ENCODE measurements at regions not wholly inside any gene's neighbourhood (a gene's known extent, or its start where the extent isn't known, plus 50 kb on each side); places are given as distances from the start of the nearest gene placed in this dataset.

GRCh38 chr11:79834015-79834414 is 393.2 kb upstream of the TENM4 start:
- no peak for TF ChIP-seq EZH2phosphoT487 (IDR thresholded peaks at IDR 0.05; ENCODE audit: borderline replicate concordance, low read length)
- no peaks in the 10 kb centered on the region for H3K4me1 ChIP-seq (ENCODE audit: control insufficient read depth, low read length)
- H3K27me3 ChIP-seq (ENCODE audit: control insufficient read depth, low read length) = no peaks in the 10 kb centered on the region
- no peaks in the 10 kb centered on the region for H3K36me3 ChIP-seq (ENCODE audit: control insufficient read depth, low read length)
- H3K4me3 ChIP-seq (ENCODE audit: low read length) = no peak overlapping the region
- no peaks in the 10 kb centered on the region for H3K9me2 ChIP-seq (replicated peaks; ENCODE audit: control insufficient read depth, low read length)
- H4K20me1 ChIP-seq (ENCODE audit: control insufficient read depth, insufficient read depth, low read depth, low read length) = no peaks in the 10 kb centered on the region
- H3K27ac ChIP-seq (ENCODE audit: low read depth, low read length) = no peak overlapping the region
- H3F3A ChIP-seq (ENCODE audit: control insufficient read depth, insufficient read depth) = no peaks in the 10 kb centered on the region
- H3K9me3 ChIP-seq (ENCODE audit: control insufficient read depth, insufficient read depth, low read length) = no peaks in the 10 kb centered on the region
- no peaks in the 10 kb centered on the region for H3K79me2 ChIP-seq (ENCODE audit: control insufficient read depth, low read length)
- H3K4me2 ChIP-seq (ENCODE audit: low read length) = no peak overlapping the region

- Histone ChIP-seq H3K79me2 (ENCODE audit: control insufficient read depth, low read length) (no peaks in the 10 kb centered on the region), H3F3A (ENCODE audit: control insufficient read depth, insufficient read depth) (no peaks in the 10 kb centered on the region), H3K4me3 (ENCODE audit: low read length) (no peak overlapping the region), H3K36me3 (ENCODE audit: control insufficient read depth, low read length) (no peaks in the 10 kb centered on the region), H3K9me3 (ENCODE audit: control insufficient read depth, insufficient read depth, low read length) (no peaks in the 10 kb centered on the region), H3K4me1 (ENCODE audit: control insufficient read depth, low read length) (no peaks in the 10 kb centered on the region), H3K4me2 (ENCODE audit: low read length) (no peak overlapping the region), H3K9me2 (replicated peaks; ENCODE audit: control insufficient read depth, low read length) (no peaks in the 10 kb centered on the region), H3K27me3 (ENCODE audit: control insufficient read depth, low read length) (no peaks in the 10 kb centered on the region), H3K27ac (ENCODE audit: low read depth, low read length) (no peak overlapping the region), H4K20me1 (ENCODE audit: control insufficient read depth, insufficient read depth, low read depth, low read length) (no peaks in the 10 kb centered on the region)
- TF ChIP-seq CTCF (IDR thresholded peaks at IDR 0.05; ENCODE audit: low read depth, low read length, poor library complexity, severe bottlenecking) (no peak), EZH2phosphoT487 (IDR thresholded peaks at IDR 0.05; ENCODE audit: borderline replicate concordance, low read length) (no peak)
These were observed 389.6 kb upstream of the TENM4 start for GRCh38 chr11:79830446-79830845.

- H3K79me2 ChIP-seq (ENCODE audit: control insufficient read depth, low read length) = no peaks in the 10 kb centered on the region
- no peaks in the 10 kb centered on the region for H3F3A ChIP-seq (ENCODE audit: control insufficient read depth, insufficient read depth)
- no peaks in the 10 kb centered on the region for H3K36me3 ChIP-seq (ENCODE audit: control insufficient read depth, low read length)
- H3K9me2 ChIP-seq (replicated peaks; ENCODE audit: control insufficient read depth, low read length) = no peaks in the 10 kb centered on the region
- no peaks in the 10 kb centered on the region for H4K20me1 ChIP-seq (ENCODE audit: control insufficient read depth, insufficient read depth, low read depth, low read length)
- H3K4me1 ChIP-seq (ENCODE audit: control insufficient read depth, low read length) = no peaks in the 10 kb centered on the region
- TF ChIP-seq EZH2phosphoT487 (IDR thresholded peaks at IDR 0.05; ENCODE audit: borderline replicate concordance, low read length) (no peak), CTCF (IDR thresholded peaks at IDR 0.05; ENCODE audit: low read depth, low read length, poor library complexity, severe bottlenecking) (no peak)
- no peak overlapping the region for H3K4me3 ChIP-seq (ENCODE audit: low read length)
- no peaks in the 10 kb centered on the region for H3K9me3 ChIP-seq (ENCODE audit: control insufficient read depth, insufficient read depth, low read length)
- no peak overlapping the region for H3K27ac ChIP-seq (ENCODE audit: low read depth, low read length)
- H3K4me2 ChIP-seq (ENCODE audit: low read length) = no peak overlapping the region
- no peaks in the 10 kb centered on the region for H3K27me3 ChIP-seq (ENCODE audit: control insufficient read depth, low read length)
These were observed 389.1 kb upstream of the TENM4 start for GRCh38 chr11:79829891-79830290.

GRCh38 chr11:79822766-79823165 is 381.9 kb upstream of the TENM4 start:
- H3K9me3 ChIP-seq (ENCODE audit: control insufficient read depth, insufficient read depth, low read length) = no peaks in the 10 kb centered on the region
- no peaks in the 10 kb centered on the region for H3K9me2 ChIP-seq (replicated peaks; ENCODE audit: control insufficient read depth, low read length)
- TF ChIP-seq CTCF (IDR thresholded peaks at IDR 0.05; ENCODE audit: low read depth, low read length, poor library complexity, severe bottlenecking) (no peak), EZH2phosphoT487 (IDR thresholded peaks at IDR 0.05; ENCODE audit: borderline replicate concordance, low read length) (no peak)
- no peak overlapping the region for H3K4me2 ChIP-seq (ENCODE audit: low read length)
- no peak overlapping the region for H3K27ac ChIP-seq (ENCODE audit: low read depth, low read length)
- no peaks in the 10 kb centered on the region for H4K20me1 ChIP-seq (ENCODE audit: control insufficient read depth, insufficient read depth, low read depth, low read length)
- no peak overlapping the region for H3K4me3 ChIP-seq (ENCODE audit: low read length)
- H3K27me3 ChIP-seq (ENCODE audit: control insufficient read depth, low read length) = no peaks in the 10 kb centered on the region
- H3K36me3 ChIP-seq (ENCODE audit: control insufficient read depth, low read length) = no peaks in the 10 kb centered on the region
- H3F3A ChIP-seq (ENCODE audit: control insufficient read depth, insufficient read depth) = no peaks in the 10 kb centered on the region
- H3K79me2 ChIP-seq (ENCODE audit: control insufficient read depth, low read length) = no peaks in the 10 kb centered on the region
- no peaks in the 10 kb centered on the region for H3K4me1 ChIP-seq (ENCODE audit: control insufficient read depth, low read length)
